ENCODE measurements at regions not wholly inside any gene's neighbourhood (a gene's known extent, or its start where the extent isn't known, plus 50 kb on each side); places are given as distances from the start of the nearest gene placed in this dataset.

GRCh38 chr9:89554307-89555035, 50.3 kb upstream of the GADD45G start:
- TF ChIP-seq CTCF (conservative IDR thresholded peaks at IDR 0.05; ENCODE audit: low read depth, low read length) = no peak
- TF ChIP-seq EZH2 (IDR thresholded peaks at IDR 0.05; ENCODE audit: low read length, unreplicated experiment) = no peak
- TF ChIP-seq EZH2phosphoT487 (IDR thresholded peaks at IDR 0.05; ENCODE audit: borderline replicate concordance, low read length) = no peak
